Stimulated activated CD4-positive, alpha-beta T cell treated with anti-CD3 and anti-CD28 coated beads, Interleukin-15, amount 100 ng/mL, for 24 hours (primary cell): ENCODE measurements at regions not wholly inside any gene's neighbourhood (a gene's known extent, or its start where the extent isn't known, plus 50 kb on each side); places are given as distances from the start of the nearest gene placed in this dataset.

Experiments
- DNase-seq: peaks from one replicate; pipeline ENCODE4 v3.0.0-alpha.2; 2020

- DNase-seq: no peak
Observed at GRCh38 chrX:10904220-10904619, 206.9 kb upstream of the HCCS start.

GRCh38 chrX:10906866-10907265 is 204.3 kb upstream of the HCCS start:
- DNase-seq: no peak

- DNase-seq: no peak
Observed at GRCh38 chrX:10922159-10922558, 189.0 kb upstream of the HCCS start.

GRCh38 chrX:10922835-10923234 is 188.3 kb upstream of the HCCS start:
- no peak for DNase-seq

GRCh38 chrX:10923466-10923865 is 187.7 kb upstream of the HCCS start:
- DNase-seq: no peak

GRCh38 chrX:10926404-10926803 is 184.7 kb upstream of the HCCS start:
- DNase-seq: no peak

GRCh38 chrX:10926891-10927290 is 184.2 kb upstream of the HCCS start:
- no peak for DNase-seq

- DNase-seq: no peak
Observed at GRCh38 chrX:10929747-10930146, 181.4 kb upstream of the HCCS start.

- DNase-seq: no peak
Observed at GRCh38 chrX:10930151-10930550, 181.0 kb upstream of the HCCS start.

GRCh38 chrX:10931976-10932375 is 179.2 kb upstream of the HCCS start:
- no peak for DNase-seq

- DNase-seq: no peak
Observed at GRCh38 chrX:10932842-10933440, 178.2 kb upstream of the HCCS start.

GRCh38 chrX:10935501-10935900 is 175.6 kb upstream of the HCCS start:
- DNase-seq: no peak

- no peak for DNase-seq
Observed at GRCh38 chrX:10936976-10937375, 174.2 kb upstream of the HCCS start.

- DNase-seq: no peak
Observed at GRCh38 chrX:10938365-10938923, 172.7 kb upstream of the HCCS start.

- no peak for DNase-seq
Observed at GRCh38 chrX:10939424-10939823, 171.7 kb upstream of the HCCS start.

GRCh38 chrX:10944136-10944885 is 166.8 kb upstream of the HCCS start:
- no peak for DNase-seq

- DNase-seq: no peak
Observed at GRCh38 chrX:10945498-10945897, 165.6 kb upstream of the HCCS start.

- no peak for DNase-seq
Observed at GRCh38 chrX:10949541-10949940, 161.6 kb upstream of the HCCS start.

GRCh38 chrX:10952619-10953018 is 158.5 kb upstream of the HCCS start:
- DNase-seq: no peak

GRCh38 chrX:10965174-10965798 is 145.8 kb upstream of the HCCS start:
- no peak for DNase-seq

- no peak for DNase-seq
Observed at GRCh38 chrX:10966057-10966456, 145.1 kb upstream of the HCCS start.

- DNase-seq: no peak
Observed at GRCh38 chrX:10971176-10971575, 140.0 kb upstream of the HCCS start.

- no peak for DNase-seq
Observed at GRCh38 chrX:10971759-10972158, 139.4 kb upstream of the HCCS start.

GRCh38 chrX:10972706-10973105 is 138.4 kb upstream of the HCCS start:
- DNase-seq: no peak
